Caco-2 (cell line): ENCODE measurements at regions not wholly inside any gene's neighbourhood (a gene's known extent, or its start where the extent isn't known, plus 50 kb on each side); places are given as distances from the start of the nearest gene placed in this dataset.

Experiments used
- BruUV-seq: library from RNA; stranded (reverse); fragments of 400-500 nt; replicated peaks from 2 replicates; lab custom pipeline; 2021; lab: Mats Ljungman, UMichigan
- CTCF ChIA-PET: fragments of 300-600 bp; sonication (Branson Sonifier 250); formaldehyde crosslinking; loops from one replicate; lab custom pipeline; 2022; ENCODE audit warnings: antibody characterized with exemption; lab: Charles Lee
- POLR2A ChIA-PET: fragments of 300-600 bp; sonication (Branson Sonifier 250); formaldehyde crosslinking; loops from one replicate; lab custom pipeline; 2022; ENCODE audit warnings: antibody characterized with exemption; lab: Charles Lee
- DNase-seq, 2 experiments: peaks; one replicate each; pipeline versions ENCODE4 v3.0.0 to v3.0.0-alpha.2; 2020 to 2022
- H3K27me3 ChIP-seq: replicated peaks from 2 replicates; pipeline ENCODE4 v1.6.0; 2011; ENCODE audit warnings: low read length; ENCODE audit not compliant: control insufficient read depth, insufficient read depth
- H3K36me3 ChIP-seq: 2 replicates; pipeline ENCODE4 v1.5.1; 2011; ENCODE audit warnings: low read length; ENCODE audit not compliant: control insufficient read depth, insufficient read depth
- H3K4me1 ChIP-seq: fragments of 250-450 bp; sonication (Bioruptor Pico); 2 replicates; pipeline ENCODE4 v1.5.1; 2020; ENCODE audit warnings: mild to moderate bottlenecking
- H3K4me3 ChIP-seq: 2 replicates; pipeline ENCODE4 v1.5.1; 2011; ENCODE audit warnings: low read depth, mild to moderate bottlenecking, control low read depth, low read length
- H3K9me3 ChIP-seq: fragments of 250-450 bp; sonication (Bioruptor Pico); 2 replicates; pipeline ENCODE4 v1.5.1; 2020; ENCODE audit warnings: mild to moderate bottlenecking, moderate library complexity
- H3K27ac Mint-ChIP-seq: one replicate; pipeline ENCODE4 v1.8.0; 2022; ENCODE audit warnings: mixed read lengths; ENCODE audit not compliant: unreplicated experiment
- H3K27me3 Mint-ChIP-seq: one replicate; pipeline ENCODE4 v1.8.0; 2022; ENCODE audit warnings: mixed read lengths; ENCODE audit not compliant: insufficient read depth, unreplicated experiment
- H3K36me3 Mint-ChIP-seq: one replicate; pipeline ENCODE4 v1.8.0; 2022; ENCODE audit warnings: mild to moderate bottlenecking, mixed read lengths; ENCODE audit not compliant: insufficient read depth, unreplicated experiment
- H3K4me1 Mint-ChIP-seq: one replicate; pipeline ENCODE4 v1.8.0; 2022; ENCODE audit warnings: low read depth, mixed read lengths; ENCODE audit not compliant: unreplicated experiment
- H3K4me3 Mint-ChIP-seq: one replicate; pipeline ENCODE4 v1.8.0; 2022; ENCODE audit warnings: mild to moderate bottlenecking, moderate library complexity, mixed read lengths; ENCODE audit not compliant: unreplicated experiment
- H3K9me3 Mint-ChIP-seq: one replicate; pipeline ENCODE4 v1.8.0; 2022; ENCODE audit warnings: mixed read lengths; ENCODE audit not compliant: unreplicated experiment
- CTCF ChIP-seq, 2 experiments: fragments of 200-600 bp in 1 of 2; IDR thresholded peaks; 1 replicate in 1 of 2; 2 replicates in 1 of 2; pipeline versions ENCODE4 v1.5.1 to v1.8.0; 2011 to 2022; ENCODE audit warnings: antibody characterized with exemption in 1 of 2, control low read depth in 1 of 2, inconsistent platforms in 1 of 2, low read depth in 1 of 2, low read length in 1 of 2, mild to moderate bottlenecking in 1 of 2, moderate library complexity in 1 of 2; ENCODE audit not compliant: insufficient read depth in 1 of 2, severe bottlenecking in 1 of 2, unreplicated experiment in 1 of 2
- intact Hi-C: fragments of 100-400 bp; cut with micrococcal nuclease; formaldehyde crosslinking; loops from one replicate; pipeline ENCODE4 v1.10.0; 2022; ENCODE audit not compliant: unreplicated experiment

- BruUV-seq, result no TSS peak
- DNase-seq, result no peak
- intact Hi-C loops, result no loop called here
- H3K27ac Mint-ChIP-seq, result no peak overlapping the region
- H3K9me3 Mint-ChIP-seq, result peaks cover 11% of the 10 kb centered on the region
- ChIA-PET POLR2A (no interaction called here), CTCF (interaction anchor here (0.6 kb wide), 1 partner anchor 47 kb away, joined by 3 read pairs; no protein-coding TSS in a partner anchor)
- no peaks in the 10 kb centered on the region for H3K4me1 ChIP-seq
- H3K4me3 ChIP-seq, result no peak overlapping the region
- no peaks in the 10 kb centered on the region for H3K36me3 ChIP-seq
- no peak for TF ChIP-seq CTCF (IDR thresholded peaks at IDR 0.05; ENCODE audit: insufficient read depth in 1 of 2, low read depth in 1 of 2, low read length in 1 of 2, severe bottlenecking in 1 of 2, unreplicated experiment in 1 of 2)
- H3K27me3 Mint-ChIP-seq, result peaks cover 3% of the 10 kb centered on the region
- H3K4me1 Mint-ChIP-seq, result no peaks in the 10 kb centered on the region
- H3K9me3 ChIP-seq, result no peaks in the 10 kb centered on the region
- no peaks in the 10 kb centered on the region for H3K27me3 ChIP-seq
- H3K4me3 Mint-ChIP-seq, result no peak overlapping the region
- H3K36me3 Mint-ChIP-seq, result no peaks in the 10 kb centered on the region
Observed at GRCh38 chr5:118279540-118280294, 708.6 kb downstream of the DTWD2 start.

GRCh38 chr5:118270526-118270925 lies 717.8 kb downstream of the DTWD2 start:
- ChIA-PET POLR2A (no interaction called here), CTCF (no interaction called here)
- H3K4me3 ChIP-seq, result no peak overlapping the region
- H3K27me3 ChIP-seq, result no peaks in the 10 kb centered on the region
- no peaks in the 10 kb centered on the region for H3K36me3 Mint-ChIP-seq
- H3K27ac Mint-ChIP-seq, result no peak overlapping the region
- no peak for DNase-seq
- intact Hi-C loops, result no loop called here
- no peaks in the 10 kb centered on the region for H3K4me1 Mint-ChIP-seq
- no peaks in the 10 kb centered on the region for H3K27me3 Mint-ChIP-seq
- BruUV-seq, result no TSS peak
- H3K9me3 Mint-ChIP-seq, result no peaks in the 10 kb centered on the region
- H3K9me3 ChIP-seq, result no peaks in the 10 kb centered on the region
- H3K4me1 ChIP-seq, result no peaks in the 10 kb centered on the region
- H3K36me3 ChIP-seq, result no peaks in the 10 kb centered on the region
- H3K4me3 Mint-ChIP-seq, result no peak overlapping the region
- TF ChIP-seq CTCF (IDR thresholded peaks at IDR 0.05; ENCODE audit: insufficient read depth in 1 of 2, low read depth in 1 of 2, low read length in 1 of 2, severe bottlenecking in 1 of 2, unreplicated experiment in 1 of 2), result no peak

- Mint-ChIP-seq H3K4me3 (no peak overlapping the region), H3K27ac (no peak overlapping the region), H3K4me1 (no peaks in the 10 kb centered on the region), H3K9me3 (no peaks in the 10 kb centered on the region), H3K36me3 (no peaks in the 10 kb centered on the region), H3K27me3 (no peaks in the 10 kb centered on the region)
- intact Hi-C loops, result no loop called here
- TF ChIP-seq CTCF (IDR thresholded peaks at IDR 0.05; ENCODE audit: insufficient read depth in 1 of 2, low read depth in 1 of 2, low read length in 1 of 2, severe bottlenecking in 1 of 2, unreplicated experiment in 1 of 2), result no peak
- H3K36me3 ChIP-seq, result no peaks in the 10 kb centered on the region
- no peaks in the 10 kb centered on the region for H3K27me3 ChIP-seq
- H3K9me3 ChIP-seq, result no peaks in the 10 kb centered on the region
- no peak for DNase-seq
- POLR2A ChIA-PET, result no interaction called here
- BruUV-seq, result no TSS peak
- CTCF ChIA-PET, result no interaction called here
- 0 out of 2 replicates have a peak, but pooled peaks cover 3% of the 10 kb centered on the region for H3K4me1 ChIP-seq
- H3K4me3 ChIP-seq, result no peak overlapping the region
Observed at GRCh38 chr5:118258223-118258622, 730.1 kb downstream of the DTWD2 start.
